ENCODE measurements at regions not wholly inside any gene's neighbourhood (a gene's known extent, or its start where the extent isn't known, plus 50 kb on each side); places are given as distances from the start of the nearest gene placed in this dataset.
"Not testable (repeated sequence)": the region's sequence is repeated elsewhere in the genome, so short reads cannot be mapped to it uniquely, and the experiment has no call there.

- not testable (repeated sequence) for FAIRE-seq; H3K4me1 ChIP-seq (ENCODE audit: control insufficient read depth in 3 of 3, insufficient read depth in 2 of 3, low read depth in 1 of 3, low read length in 2 of 3); H3K27ac ChIP-seq (ENCODE audit: low read depth in 1 of 3, low read length in 2 of 3); H3K36me3 ChIP-seq (ENCODE audit: control insufficient read depth in 3 of 3, insufficient read depth in 2 of 3, low read depth in 1 of 3, low read length in 3 of 3); DNase-seq; H3K27me3 ChIP-seq (ENCODE audit: control insufficient read depth in 3 of 3, insufficient read depth in 3 of 3, low read length in 3 of 3); H3K4me3 ChIP-seq (ENCODE audit: low read depth in 1 of 3, low read length in 3 of 3); H3K9me3 ChIP-seq (ENCODE audit: control insufficient read depth in 2 of 2, insufficient read depth in 1 of 2, low read depth in 1 of 2, low read length in 1 of 2)
- WGBS, 3 donors: 91 to 93% (median 91%) methylated on average over 8 of the region's 8 CpGs
Measured at GRCh38 chr5:177883295-177883694, 100.6 kb upstream of the FAM153A start.

GRCh38 chr5:177875900-177876238 lies 93.2 kb upstream of the FAM153A start:
- DNase-seq; H3K27me3 ChIP-seq (ENCODE audit: control insufficient read depth in 3 of 3, insufficient read depth in 3 of 3, low read length in 3 of 3); FAIRE-seq; H3K36me3 ChIP-seq (ENCODE audit: control insufficient read depth in 3 of 3, insufficient read depth in 2 of 3, low read depth in 1 of 3, low read length in 3 of 3); H3K9me3 ChIP-seq (ENCODE audit: control insufficient read depth in 2 of 2, insufficient read depth in 1 of 2, low read depth in 1 of 2, low read length in 1 of 2); H3K27ac ChIP-seq (ENCODE audit: low read depth in 1 of 3, low read length in 2 of 3); H3K4me1 ChIP-seq (ENCODE audit: control insufficient read depth in 3 of 3, insufficient read depth in 2 of 3, low read depth in 1 of 3, low read length in 2 of 3): not testable (repeated sequence)
- WGBS, 3 donors: 0 to 5% (median 4%) methylated on average over 3 to 5 of the region's 15 CpGs
- peak overlapping the region in 1 of 3 donors; percentile 35 for H3K4me3 ChIP-seq (ENCODE audit: low read depth in 1 of 3, low read length in 3 of 3)

DNA sequence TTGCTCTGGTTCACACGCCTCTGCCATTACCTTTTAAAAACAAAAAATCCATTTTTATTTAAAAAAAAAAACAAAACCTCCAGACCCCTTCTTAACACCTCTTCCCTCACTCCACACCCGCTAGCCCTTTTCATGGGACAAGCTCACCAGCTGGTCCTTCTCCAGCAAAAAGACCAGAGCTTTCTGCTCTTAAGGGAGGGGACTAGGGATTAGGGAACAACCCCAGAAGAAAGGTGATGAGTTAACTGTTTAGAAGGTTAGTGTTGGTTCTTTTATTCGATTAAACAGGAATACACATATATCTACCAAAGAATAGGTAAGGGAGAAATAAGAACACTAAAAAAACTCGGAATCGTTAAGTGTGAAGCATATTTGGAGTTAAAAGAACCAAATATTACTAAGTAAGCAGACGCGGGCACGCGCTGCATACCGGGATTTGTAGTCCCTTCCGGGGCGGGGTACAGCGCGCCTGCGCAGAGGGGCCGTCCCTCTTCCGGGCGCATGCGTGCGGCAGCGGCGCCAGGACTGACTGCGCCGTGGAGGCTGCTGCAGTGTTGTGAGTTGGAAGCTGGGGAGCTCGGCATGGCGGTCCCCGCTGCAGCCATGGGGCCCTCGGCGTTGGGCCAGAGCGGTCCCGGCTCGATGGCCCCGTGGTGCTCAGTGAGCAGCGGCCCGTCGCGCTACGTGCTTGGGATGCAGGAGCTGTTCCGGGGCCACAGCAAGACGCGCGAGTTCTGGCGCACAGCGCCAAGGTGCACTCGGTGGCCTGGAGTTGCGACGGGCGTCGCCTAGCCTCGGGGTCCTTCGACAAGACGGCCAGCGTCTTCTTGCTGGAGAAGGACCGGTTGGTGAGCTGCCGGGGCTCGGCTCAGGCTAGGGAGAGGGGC lies 92.6 kb upstream of the FAM153A start:
- 0 to 22% (median 2%) methylated on average over 3 to 46 of the region's 56 CpGs for WGBS, 3 donors
- not testable (repeated sequence) for H3K9me3 ChIP-seq (ENCODE audit: control insufficient read depth in 2 of 2, insufficient read depth in 1 of 2, low read depth in 1 of 2, low read length in 1 of 2); H3K27ac ChIP-seq (ENCODE audit: low read depth in 1 of 3, low read length in 2 of 3); H3K27me3 ChIP-seq (ENCODE audit: control insufficient read depth in 3 of 3, insufficient read depth in 3 of 3, low read length in 3 of 3); H3K4me1 ChIP-seq (ENCODE audit: control insufficient read depth in 3 of 3, insufficient read depth in 2 of 3, low read depth in 1 of 3, low read length in 2 of 3); FAIRE-seq; H3K36me3 ChIP-seq (ENCODE audit: control insufficient read depth in 3 of 3, insufficient read depth in 2 of 3, low read depth in 1 of 3, low read length in 3 of 3)
- peak in 1 of 2 donors; percentile 18 for DNase-seq
- peak overlapping the region in 1 of 3 donors; percentile 35 for H3K4me3 ChIP-seq (ENCODE audit: low read depth in 1 of 3, low read length in 3 of 3)

DNA sequence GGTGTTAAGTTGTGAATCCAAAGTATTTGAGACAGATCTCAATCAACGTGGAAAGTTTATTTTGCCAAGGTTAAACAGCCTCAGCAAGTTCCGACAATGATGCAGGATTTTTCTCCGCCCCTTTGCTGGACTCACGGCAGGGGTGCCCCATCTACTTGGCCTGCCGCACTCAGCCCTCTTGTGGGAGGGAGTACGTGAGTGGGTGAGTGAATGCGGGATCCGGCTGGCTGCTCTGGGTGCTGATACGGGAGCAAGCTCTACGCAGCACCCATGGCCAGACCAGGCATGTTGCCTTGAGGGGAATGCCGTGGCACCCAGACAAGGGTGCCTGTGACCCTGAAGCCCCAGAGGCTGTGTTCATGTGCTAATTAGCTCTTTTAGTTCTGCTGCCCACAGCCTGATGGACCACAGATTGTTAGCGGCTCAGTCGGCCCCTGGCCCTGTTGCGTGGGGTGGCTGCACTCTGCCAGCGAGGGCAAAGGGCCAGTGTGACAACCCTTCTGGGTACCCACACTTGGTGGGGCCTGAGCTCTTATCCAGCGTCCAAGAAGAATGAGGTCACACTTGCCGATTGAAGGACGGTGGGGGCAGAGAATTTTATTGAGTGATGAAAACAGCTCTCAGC lies 81.2 kb upstream of the FAM153A start:
- not testable (repeated sequence) for H3K27ac ChIP-seq (ENCODE audit: low read depth in 1 of 3, low read length in 2 of 3); H3K9me3 ChIP-seq (ENCODE audit: control insufficient read depth in 2 of 2, insufficient read depth in 1 of 2, low read depth in 1 of 2, low read length in 1 of 2); H3K27me3 ChIP-seq (ENCODE audit: control insufficient read depth in 3 of 3, insufficient read depth in 3 of 3, low read length in 3 of 3); DNase-seq; H3K4me1 ChIP-seq (ENCODE audit: control insufficient read depth in 3 of 3, insufficient read depth in 2 of 3, low read depth in 1 of 3, low read length in 2 of 3); FAIRE-seq; H3K4me3 ChIP-seq (ENCODE audit: low read depth in 1 of 3, low read length in 3 of 3); H3K36me3 ChIP-seq (ENCODE audit: control insufficient read depth in 3 of 3, insufficient read depth in 2 of 3, low read depth in 1 of 3, low read length in 3 of 3)
- WGBS, 3 donors: 80 to 93% (median 88%) methylated on average over 6 to 7 of the region's 18 CpGs

DNA sequence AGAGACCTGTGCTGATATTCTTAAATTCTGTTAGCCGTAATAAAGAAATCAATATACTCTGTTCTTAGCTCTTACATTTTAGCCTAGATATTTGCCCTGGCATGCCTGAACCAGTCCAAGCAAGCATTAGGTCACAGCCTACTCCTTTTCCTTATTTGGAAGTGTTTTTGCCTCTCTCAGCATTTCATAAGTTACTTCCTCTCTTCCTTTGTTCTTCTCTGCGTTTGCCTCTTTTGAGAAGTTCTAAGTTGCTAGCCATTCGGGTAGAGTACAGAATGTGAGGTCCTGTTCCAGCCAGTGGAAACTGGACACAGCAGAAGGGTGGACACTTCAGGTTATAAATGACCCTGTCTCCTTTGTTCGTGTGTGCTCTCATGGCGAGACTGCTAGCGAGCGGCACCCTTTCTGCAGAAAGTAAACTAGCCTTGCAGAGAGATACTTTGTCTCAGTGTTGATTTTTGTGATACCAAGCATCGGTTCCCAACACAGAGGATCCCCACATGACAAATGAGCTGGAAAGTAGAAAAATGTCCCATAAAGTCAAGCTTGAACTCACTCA lies 75.0 kb upstream of the FAM153A start:
- not testable (repeated sequence) for H3K36me3 ChIP-seq (ENCODE audit: control insufficient read depth in 3 of 3, insufficient read depth in 2 of 3, low read depth in 1 of 3, low read length in 3 of 3); H3K4me3 ChIP-seq (ENCODE audit: low read depth in 1 of 3, low read length in 3 of 3); H3K4me1 ChIP-seq (ENCODE audit: control insufficient read depth in 3 of 3, insufficient read depth in 2 of 3, low read depth in 1 of 3, low read length in 2 of 3); H3K27me3 ChIP-seq (ENCODE audit: control insufficient read depth in 3 of 3, insufficient read depth in 3 of 3, low read length in 3 of 3); DNase-seq; FAIRE-seq; H3K9me3 ChIP-seq (ENCODE audit: control insufficient read depth in 2 of 2, insufficient read depth in 1 of 2, low read depth in 1 of 2, low read length in 1 of 2); H3K27ac ChIP-seq (ENCODE audit: low read depth in 1 of 3, low read length in 2 of 3)
- WGBS, 3 donors: 81 to 86% (median 83%) methylated on average over 7 of the region's 8 CpGs

- WGBS, 3 donors: 27 to 66% (median 27%) methylated on average over 1 of the region's 2 CpGs
- H3K36me3 ChIP-seq (ENCODE audit: control insufficient read depth in 3 of 3, insufficient read depth in 2 of 3, low read depth in 1 of 3, low read length in 3 of 3); H3K4me1 ChIP-seq (ENCODE audit: control insufficient read depth in 3 of 3, insufficient read depth in 2 of 3, low read depth in 1 of 3, low read length in 2 of 3); H3K27me3 ChIP-seq (ENCODE audit: control insufficient read depth in 3 of 3, insufficient read depth in 3 of 3, low read length in 3 of 3); FAIRE-seq; H3K9me3 ChIP-seq (ENCODE audit: control insufficient read depth in 2 of 2, insufficient read depth in 1 of 2, low read depth in 1 of 2, low read length in 1 of 2); DNase-seq; H3K27ac ChIP-seq (ENCODE audit: low read depth in 1 of 3, low read length in 2 of 3); H3K4me3 ChIP-seq (ENCODE audit: low read depth in 1 of 3, low read length in 3 of 3): not testable (repeated sequence)
Measured at GRCh38 chr5:177856474-177856873, 73.8 kb upstream of the FAM153A start.

DNA sequence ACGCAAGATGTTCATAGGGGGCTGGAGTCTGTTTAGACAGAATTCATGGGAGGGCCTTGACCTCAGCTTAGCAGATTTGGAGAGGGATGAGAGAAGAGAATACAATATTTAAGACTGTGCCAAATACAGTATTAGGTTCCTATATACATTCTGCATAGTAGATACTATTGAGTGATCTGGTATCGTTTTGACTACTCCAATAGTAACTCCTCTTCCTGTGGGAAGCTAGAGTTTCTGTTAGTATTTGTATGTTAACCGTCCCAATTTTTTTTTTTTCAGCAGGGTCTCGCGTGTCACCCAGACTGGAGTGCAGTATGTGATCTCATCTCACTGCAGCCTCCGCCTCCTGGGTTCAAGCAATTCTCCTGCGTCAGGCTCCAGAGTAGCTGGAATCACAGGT lies 65.2 kb upstream of the FAM153A start:
- DNase-seq; H3K36me3 ChIP-seq (ENCODE audit: control insufficient read depth in 3 of 3, insufficient read depth in 2 of 3, low read depth in 1 of 3, low read length in 3 of 3); H3K27ac ChIP-seq (ENCODE audit: low read depth in 1 of 3, low read length in 2 of 3); H3K4me1 ChIP-seq (ENCODE audit: control insufficient read depth in 3 of 3, insufficient read depth in 2 of 3, low read depth in 1 of 3, low read length in 2 of 3); H3K4me3 ChIP-seq (ENCODE audit: low read depth in 1 of 3, low read length in 3 of 3); H3K9me3 ChIP-seq (ENCODE audit: control insufficient read depth in 2 of 2, insufficient read depth in 1 of 2, low read depth in 1 of 2, low read length in 1 of 2); FAIRE-seq; H3K27me3 ChIP-seq (ENCODE audit: control insufficient read depth in 3 of 3, insufficient read depth in 3 of 3, low read length in 3 of 3): not testable (repeated sequence)
- WGBS, 3 donors: 73 to 86% (median 78%) methylated on average over 6 of the region's 7 CpGs

DNA sequence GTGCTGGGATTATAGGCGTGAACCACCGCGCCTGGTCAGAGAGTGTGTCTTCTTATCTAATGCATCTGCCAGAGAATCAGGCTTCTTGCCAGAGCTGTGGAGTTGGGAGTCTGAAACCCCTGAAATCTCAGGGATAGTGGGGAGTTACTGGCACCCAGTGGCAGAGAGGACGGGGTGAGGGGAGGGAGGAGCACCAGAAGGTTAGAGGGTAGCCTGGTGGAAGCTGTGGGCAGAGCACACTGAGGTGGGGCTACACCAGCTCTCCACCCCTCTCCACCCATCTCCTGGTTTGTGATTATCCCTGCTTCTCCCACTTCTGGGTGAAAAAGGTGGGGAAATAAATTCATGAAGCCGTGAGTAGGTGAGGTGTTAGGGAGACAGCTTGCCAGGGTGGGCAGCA lies 63.9 kb upstream of the FAM153A start:
- not testable (repeated sequence) for H3K4me1 ChIP-seq (ENCODE audit: control insufficient read depth in 3 of 3, insufficient read depth in 2 of 3, low read depth in 1 of 3, low read length in 2 of 3); H3K9me3 ChIP-seq (ENCODE audit: control insufficient read depth in 2 of 2, insufficient read depth in 1 of 2, low read depth in 1 of 2, low read length in 1 of 2); FAIRE-seq; H3K36me3 ChIP-seq (ENCODE audit: control insufficient read depth in 3 of 3, insufficient read depth in 2 of 3, low read depth in 1 of 3, low read length in 3 of 3); DNase-seq; H3K4me3 ChIP-seq (ENCODE audit: low read depth in 1 of 3, low read length in 3 of 3); H3K27ac ChIP-seq (ENCODE audit: low read depth in 1 of 3, low read length in 2 of 3); H3K27me3 ChIP-seq (ENCODE audit: control insufficient read depth in 3 of 3, insufficient read depth in 3 of 3, low read length in 3 of 3)
- 25 to 37% methylated on average over 2 of the region's 5 CpGs; no CpG with 5 or more reads in 1 of the 3 donors for WGBS, 3 donors

All from small intestine (tissue), 7 donors.